SU-DHL-6 (cell line): ENCODE measurements at regions not wholly inside any gene's neighbourhood (a gene's known extent, or its start where the extent isn't known, plus 50 kb on each side); places are given as distances from the start of the nearest gene placed in this dataset.

Source experiments
- H2AFZ ChIP-seq: fragments of 200-600 bp; sonication (generic); 2 replicates; pipeline ENCODE4 v1.6.1; 2014; ENCODE audit warnings: low read depth, mild to moderate bottlenecking, moderate library complexity, mixed read lengths, antibody characterized with exemption, low read length; ENCODE audit not compliant: severe bottlenecking
- H3F3A ChIP-seq: fragments of 200-600 bp; shearing (Covaris generic); 2 replicates; pipeline ENCODE4 v1.6.0; 2016; ENCODE audit warnings: antibody characterized with exemption, mild to moderate bottlenecking; ENCODE audit not compliant: insufficient read depth
- H3K27ac ChIP-seq: fragments of 200-600 bp; sonication (generic); 2 replicates; pipeline ENCODE4 v1.5.1; 2016; ENCODE audit warnings: low read depth, mild to moderate bottlenecking, low read length, moderate library complexity, mixed read lengths
- H3K27me3 ChIP-seq: fragments of 200-600 bp; sonication (generic), shearing (Covaris generic); 2 replicates; pipeline ENCODE4 v1.6.0; 2014; ENCODE audit warnings: mild to moderate bottlenecking, low read length
- H3K36me3 ChIP-seq: fragments of 200-600 bp; sonication (generic); 2 replicates; pipeline ENCODE4 v1.6.1; 2014; ENCODE audit warnings: mild to moderate bottlenecking, low read length, mixed read lengths
- H3K4me2 ChIP-seq: fragments of 300-600, 200-600 bp; shearing (Covaris generic), sonication (generic); 2 replicates; pipeline ENCODE4 v1.6.0; 2014; ENCODE audit warnings: low read length, low read depth, mild to moderate bottlenecking; ENCODE audit not compliant: poor library complexity, severe bottlenecking
- H3K4me3 ChIP-seq: fragments of 200-600 bp; sonication (generic); 2 replicates; pipeline ENCODE4 v1.5.1; 2014; ENCODE audit warnings: antibody characterized with exemption, low read length, mild to moderate bottlenecking, mixed read lengths; ENCODE audit not compliant: insufficient read depth, poor library complexity, severe bottlenecking
- H3K79me2 ChIP-seq: fragments of 200-600 bp; sonication (generic); 2 replicates; pipeline ENCODE4 v1.6.1; 2014; ENCODE audit warnings: mild to moderate bottlenecking, low read length, moderate library complexity; ENCODE audit not compliant: insufficient read depth
- H3K9ac ChIP-seq: fragments of 200-600 bp; sonication (generic); 2 replicates; pipeline ENCODE4 v1.7.0; 2014; ENCODE audit warnings: mild to moderate bottlenecking, low read length
- H3K9me2 ChIP-seq: fragments of 200-600 bp; sonication (generic); replicated peaks from 2 replicates; pipeline ENCODE4 v1.6.1; 2014; ENCODE audit warnings: low read length; ENCODE audit not compliant: insufficient read depth
- H3K9me3 ChIP-seq: fragments of 200-600 bp; sonication (generic); 2 replicates; pipeline ENCODE4 v1.6.1; 2014; ENCODE audit warnings: low read length, mixed read lengths; ENCODE audit not compliant: insufficient read depth
- H4K20me1 ChIP-seq: fragments of 200-600 bp; sonication (generic); 2 replicates; pipeline ENCODE4 v1.6.1; 2014; ENCODE audit warnings: low read depth, mild to moderate bottlenecking, antibody characterized with exemption, low read length, moderate library complexity, mixed read lengths
- EZH2phosphoT487 ChIP-seq: fragments of 200-600 bp; sonication (generic), shearing (Covaris generic); conservative IDR thresholded peaks from 2 replicates; pipeline ENCODE4 v1.6.1; 2018; ENCODE audit warnings: mild to moderate bottlenecking, antibody characterized with exemption, low read length, moderate library complexity, mixed read lengths
- TF ChIP-seq, protein P1 (sequence below): fragments of 200-600 bp; sonication (generic); IDR thresholded peaks from one replicate; pipeline ENCODE4 v1.5.1; 2017; ENCODE audit warnings: antibody characterized with exemption, mild to moderate bottlenecking, low read length, moderate library complexity; ENCODE audit not compliant: insufficient read depth, poor library complexity, severe bottlenecking

DNA sequence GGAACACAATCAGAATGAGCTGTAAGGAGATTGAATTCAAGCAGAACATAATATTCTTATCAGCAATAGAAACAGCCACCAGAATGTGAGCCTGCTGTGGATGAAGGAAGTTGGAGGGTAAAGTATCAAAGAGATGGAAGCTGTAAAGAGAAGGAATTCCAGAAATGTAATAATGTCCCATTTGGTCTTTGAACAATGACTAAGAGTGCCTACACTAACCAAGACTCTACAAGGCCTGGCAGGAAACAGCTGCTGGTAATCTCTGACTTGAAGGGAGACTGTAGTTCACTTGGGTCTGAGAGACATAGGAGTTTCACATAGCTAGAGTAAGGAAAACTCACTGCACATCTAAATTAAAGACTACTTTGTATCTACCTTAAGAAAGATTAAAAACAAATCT, 1176.0 kb upstream of the ALCAM start:
- Histone ChIP-seq H3F3A (no peaks in the 10 kb centered on the region), H3K9me2 (no peaks in the 10 kb centered on the region), H4K20me1 (no peaks in the 10 kb centered on the region), H3K36me3 (no peaks in the 10 kb centered on the region), H3K9me3 (no peaks in the 10 kb centered on the region), H3K27ac (no peak overlapping the region), H3K27me3 (no peaks in the 10 kb centered on the region), H3K4me3 (no peak overlapping the region), H3K9ac (no peak overlapping the region), H3K4me2 (no peak overlapping the region), H3K79me2 (no peaks in the 10 kb centered on the region), H2AFZ (no peak overlapping the region)
- TF ChIP-seq EZH2phosphoT487, result no peak
- TF ChIP-seq, protein P1, sequence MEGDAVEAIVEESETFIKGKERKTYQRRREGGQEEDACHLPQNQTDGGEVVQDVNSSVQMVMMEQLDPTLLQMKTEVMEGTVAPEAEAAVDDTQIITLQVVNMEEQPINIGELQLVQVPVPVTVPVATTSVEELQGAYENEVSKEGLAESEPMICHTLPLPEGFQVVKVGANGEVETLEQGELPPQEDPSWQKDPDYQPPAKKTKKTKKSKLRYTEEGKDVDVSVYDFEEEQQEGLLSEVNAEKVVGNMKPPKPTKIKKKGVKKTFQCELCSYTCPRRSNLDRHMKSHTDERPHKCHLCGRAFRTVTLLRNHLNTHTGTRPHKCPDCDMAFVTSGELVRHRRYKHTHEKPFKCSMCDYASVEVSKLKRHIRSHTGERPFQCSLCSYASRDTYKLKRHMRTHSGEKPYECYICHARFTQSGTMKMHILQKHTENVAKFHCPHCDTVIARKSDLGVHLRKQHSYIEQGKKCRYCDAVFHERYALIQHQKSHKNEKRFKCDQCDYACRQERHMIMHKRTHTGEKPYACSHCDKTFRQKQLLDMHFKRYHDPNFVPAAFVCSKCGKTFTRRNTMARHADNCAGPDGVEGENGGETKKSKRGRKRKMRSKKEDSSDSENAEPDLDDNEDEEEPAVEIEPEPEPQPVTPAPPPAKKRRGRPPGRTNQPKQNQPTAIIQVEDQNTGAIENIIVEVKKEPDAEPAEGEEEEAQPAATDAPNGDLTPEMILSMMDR, result no peak

DNA sequence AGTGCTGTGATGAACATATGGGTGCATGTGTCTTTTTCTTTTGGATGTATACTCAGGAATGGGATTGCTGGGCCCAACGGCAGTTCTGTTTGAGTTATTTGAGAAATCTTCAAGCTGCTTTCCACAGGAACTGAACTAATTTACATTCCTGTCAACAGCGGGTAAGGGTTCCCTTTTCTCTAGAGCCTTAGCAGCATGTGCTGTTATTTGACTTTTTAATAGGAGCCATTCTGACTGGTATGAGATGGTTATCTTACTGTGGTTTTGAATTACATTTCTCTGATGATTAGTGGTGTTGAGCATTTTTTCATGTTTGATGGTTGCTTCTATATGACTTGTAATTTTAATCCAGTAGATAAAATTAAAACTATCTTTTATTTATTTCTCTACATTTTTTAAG, 1168.6 kb upstream of the ALCAM start:
- no peak for TF ChIP-seq EZH2phosphoT487
- TF ChIP-seq, protein P1, result no peak
- no peak overlapping the region for H3K27ac ChIP-seq
- no peaks in the 10 kb centered on the region for H3K36me3 ChIP-seq
- H3K27me3 ChIP-seq, result no peaks in the 10 kb centered on the region
- no peak overlapping the region for H3K4me3 ChIP-seq
- H2AFZ ChIP-seq, result no peak overlapping the region
- no peak overlapping the region for H3K9ac ChIP-seq
- H4K20me1 ChIP-seq, result no peaks in the 10 kb centered on the region
- H3K79me2 ChIP-seq, result no peaks in the 10 kb centered on the region
- H3K9me3 ChIP-seq, result no peaks in the 10 kb centered on the region
- H3K4me2 ChIP-seq, result no peak overlapping the region
- H3K9me2 ChIP-seq, result no peaks in the 10 kb centered on the region
- H3F3A ChIP-seq, result no peaks in the 10 kb centered on the region

DNA sequence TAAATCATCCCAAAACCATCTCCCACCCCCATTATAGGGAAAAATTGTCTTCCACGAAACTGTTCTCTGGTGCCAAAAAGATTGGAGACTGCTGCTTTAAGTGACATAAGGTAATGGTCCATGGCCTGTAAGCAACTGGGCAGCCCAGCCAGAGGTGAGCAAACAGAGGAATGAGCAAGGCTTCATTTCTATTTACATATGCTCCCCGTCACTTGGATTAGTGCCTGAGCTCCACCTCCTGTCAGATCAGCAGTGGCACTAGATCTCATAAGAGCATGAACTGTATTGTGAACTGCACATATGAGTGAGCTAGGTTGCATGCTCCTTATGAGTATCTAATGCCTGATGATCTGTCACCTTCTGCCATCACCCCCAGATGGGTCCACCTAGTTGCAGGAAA, 1159.8 kb upstream of the ALCAM start:
- no peaks in the 10 kb centered on the region for H3K36me3 ChIP-seq
- H3K27ac ChIP-seq, result no peak overlapping the region
- no peak overlapping the region for H3K4me2 ChIP-seq
- no peaks in the 10 kb centered on the region for H3F3A ChIP-seq
- TF ChIP-seq, protein P1, result no peak
- no peak for TF ChIP-seq EZH2phosphoT487
- H3K9me2 ChIP-seq, result no peaks in the 10 kb centered on the region
- H3K9me3 ChIP-seq, result no peaks in the 10 kb centered on the region
- no peaks in the 10 kb centered on the region for H3K27me3 ChIP-seq
- no peak overlapping the region for H2AFZ ChIP-seq
- no peak overlapping the region for H3K4me3 ChIP-seq
- no peak overlapping the region for H3K9ac ChIP-seq
- H3K79me2 ChIP-seq, result no peaks in the 10 kb centered on the region
- no peaks in the 10 kb centered on the region for H4K20me1 ChIP-seq

DNA sequence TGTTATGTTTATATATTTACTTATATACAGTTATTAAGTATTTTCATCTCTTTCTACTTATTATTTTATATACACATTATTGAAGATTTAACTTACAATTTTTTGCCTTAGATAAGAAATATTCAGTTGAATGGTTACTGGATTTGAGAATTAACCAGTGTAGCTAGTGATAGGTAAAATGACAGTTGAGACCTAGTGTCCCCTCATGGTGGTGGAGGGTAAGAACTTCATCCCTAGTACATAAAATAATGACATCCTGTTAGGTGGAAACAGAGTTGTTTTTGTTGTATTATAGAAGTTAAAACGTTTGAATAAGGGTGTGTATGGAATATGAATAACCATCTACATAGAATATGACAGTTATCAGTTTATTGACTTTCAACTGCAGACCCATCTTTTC, 1152.4 kb upstream of the ALCAM start:
- H3K9me3 ChIP-seq, result no peaks in the 10 kb centered on the region
- no peak overlapping the region for H3K4me3 ChIP-seq
- TF ChIP-seq, protein P1, result no peak
- TF ChIP-seq EZH2phosphoT487, result no peak
- no peak overlapping the region for H3K4me2 ChIP-seq
- no peaks in the 10 kb centered on the region for H3K79me2 ChIP-seq
- H3K27ac ChIP-seq, result no peak overlapping the region
- no peaks in the 10 kb centered on the region for H3K9me2 ChIP-seq
- H4K20me1 ChIP-seq, result no peaks in the 10 kb centered on the region
- H3F3A ChIP-seq, result no peaks in the 10 kb centered on the region
- H2AFZ ChIP-seq, result no peak overlapping the region
- no peaks in the 10 kb centered on the region for H3K27me3 ChIP-seq
- H3K36me3 ChIP-seq, result no peaks in the 10 kb centered on the region
- H3K9ac ChIP-seq, result no peak overlapping the region
